ENCODE measurements at regions not wholly inside any gene's neighbourhood (a gene's known extent, or its start where the extent isn't known, plus 50 kb on each side); places are given as distances from the start of the nearest gene placed in this dataset.

- Mint-ChIP-seq H3K27ac (peak overlapping the region in 2 of 7 donors; percentile 24 to 57), H3K4me1 (peaks cover 28% of the 10 kb centered on the region), H3K36me3 (no peaks in the 10 kb centered on the region), H3K4me3 (no peak overlapping the region), H3K27me3 (ENCODE audit: low read depth in 3 of 3) (peaks cover 0 to 2% (median 0%) of the 10 kb centered on the region in 3 donors), H3K9me3 (no peaks in the 10 kb centered on the region)
- Histone ChIP-seq H3K4me1 (ENCODE audit: control insufficient read depth in 1 of 2, insufficient read depth in 2 of 2, low read length in 2 of 2) (peaks cover 14 to 17% of the 10 kb centered on the region in 2 donors), H3K36me3 (replicated peaks in 1 of 2; ENCODE audit: control insufficient read depth in 1 of 2, insufficient read depth in 2 of 2, low read length in 2 of 2) (no peaks in the 10 kb centered on the region), H3K4me2 (replicated peaks; ENCODE audit: extremely low read depth, low read length, poor library complexity, severe bottlenecking) (no peak overlapping the region), H3K4me3 (replicated peaks in 1 of 3; ENCODE audit: low read depth in 2 of 3, low read length in 3 of 3) (no peak overlapping the region), H4K20me1 (ENCODE audit: insufficient read depth, low read length) (no peaks in the 10 kb centered on the region), H3K27ac (ENCODE audit: low read depth in 1 of 2, low read length in 2 of 2) (no peak overlapping the region), H2AFZ (ENCODE audit: insufficient read depth, low read depth, low read length, poor library complexity, severe bottlenecking) (no peak overlapping the region), H3K9me3 (replicated peaks in 1 of 2; ENCODE audit: control insufficient read depth in 1 of 2, insufficient read depth in 1 of 2, low read length in 2 of 2) (no peaks in the 10 kb centered on the region), H3K79me2 (ENCODE audit: insufficient read depth, low read length) (no peaks in the 10 kb centered on the region), H3K9ac (ENCODE audit: insufficient read depth, low read length, poor library complexity, severe bottlenecking) (no peak overlapping the region), H3K27me3 (ENCODE audit: control insufficient read depth in 2 of 2, insufficient read depth in 2 of 2, low read length in 2 of 2) (no peaks in the 10 kb centered on the region)
- DNase-seq, result no peak
- TF ChIP-seq, protein P1, sequence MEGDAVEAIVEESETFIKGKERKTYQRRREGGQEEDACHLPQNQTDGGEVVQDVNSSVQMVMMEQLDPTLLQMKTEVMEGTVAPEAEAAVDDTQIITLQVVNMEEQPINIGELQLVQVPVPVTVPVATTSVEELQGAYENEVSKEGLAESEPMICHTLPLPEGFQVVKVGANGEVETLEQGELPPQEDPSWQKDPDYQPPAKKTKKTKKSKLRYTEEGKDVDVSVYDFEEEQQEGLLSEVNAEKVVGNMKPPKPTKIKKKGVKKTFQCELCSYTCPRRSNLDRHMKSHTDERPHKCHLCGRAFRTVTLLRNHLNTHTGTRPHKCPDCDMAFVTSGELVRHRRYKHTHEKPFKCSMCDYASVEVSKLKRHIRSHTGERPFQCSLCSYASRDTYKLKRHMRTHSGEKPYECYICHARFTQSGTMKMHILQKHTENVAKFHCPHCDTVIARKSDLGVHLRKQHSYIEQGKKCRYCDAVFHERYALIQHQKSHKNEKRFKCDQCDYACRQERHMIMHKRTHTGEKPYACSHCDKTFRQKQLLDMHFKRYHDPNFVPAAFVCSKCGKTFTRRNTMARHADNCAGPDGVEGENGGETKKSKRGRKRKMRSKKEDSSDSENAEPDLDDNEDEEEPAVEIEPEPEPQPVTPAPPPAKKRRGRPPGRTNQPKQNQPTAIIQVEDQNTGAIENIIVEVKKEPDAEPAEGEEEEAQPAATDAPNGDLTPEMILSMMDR (IDR thresholded peaks at IDR 0.05), result no peak
- intact Hi-C loops (cut with micrococcal nuclease), result no loop called here
- WGBS (ENCODE audit: insufficient coverage), result no CpG with 5 or more reads among the region's 6 CpGs
Observed at GRCh38 chr6:89028774-89029173, 51.8 kb upstream of the PNRC1 start.

- H4K20me1 ChIP-seq (ENCODE audit: insufficient read depth, low read length), result no peaks in the 10 kb centered on the region
- 0% methylated on average over 2 of the region's 2 CpGs for WGBS (ENCODE audit: insufficient coverage)
- intact Hi-C loops (cut with micrococcal nuclease), result no loop called here
- TF ChIP-seq, protein P1 (IDR thresholded peaks at IDR 0.05), result no peak
- Mint-ChIP-seq H3K9me3 (peaks cover 0 to 3% (median 0%) of the 10 kb centered on the region in 7 donors), H3K4me3 (no peak overlapping the region), H3K36me3 (no peaks in the 10 kb centered on the region), H3K27me3 (ENCODE audit: low read depth in 3 of 3) (peaks cover 0 to 2% (median 0%) of the 10 kb centered on the region in 3 donors), H3K4me1 (peaks cover 28% of the 10 kb centered on the region), H3K27ac (peak overlapping the region in 2 of 7 donors; percentile 1 to 51)
- H3K27me3 ChIP-seq (ENCODE audit: control insufficient read depth in 2 of 2, insufficient read depth in 2 of 2, low read length in 2 of 2), result no peaks in the 10 kb centered on the region
- H3K9ac ChIP-seq (ENCODE audit: insufficient read depth, low read length, poor library complexity, severe bottlenecking), result no peak overlapping the region
- no peaks in the 10 kb centered on the region for H3K36me3 ChIP-seq (replicated peaks in 1 of 2; ENCODE audit: control insufficient read depth in 1 of 2, insufficient read depth in 2 of 2, low read length in 2 of 2)
- no peaks in the 10 kb centered on the region for H3K79me2 ChIP-seq (ENCODE audit: insufficient read depth, low read length)
- no peak overlapping the region for H3K4me2 ChIP-seq (replicated peaks; ENCODE audit: extremely low read depth, low read length, poor library complexity, severe bottlenecking)
- H3K27ac ChIP-seq (ENCODE audit: low read depth in 1 of 2, low read length in 2 of 2), result no peak overlapping the region
- no peak overlapping the region for H3K4me3 ChIP-seq (replicated peaks in 1 of 3; ENCODE audit: low read depth in 2 of 3, low read length in 3 of 3)
- no peak overlapping the region for H2AFZ ChIP-seq (ENCODE audit: insufficient read depth, low read depth, low read length, poor library complexity, severe bottlenecking)
- no peak for DNase-seq
- H3K4me1 ChIP-seq (ENCODE audit: control insufficient read depth in 1 of 2, insufficient read depth in 2 of 2, low read length in 2 of 2), result peaks cover 15 to 18% of the 10 kb centered on the region in 2 donors
- no peaks in the 10 kb centered on the region for H3K9me3 ChIP-seq (replicated peaks in 1 of 2; ENCODE audit: control insufficient read depth in 1 of 2, insufficient read depth in 1 of 2, low read length in 2 of 2)
Observed at GRCh38 chr6:89027756-89028155, 52.8 kb upstream of the PNRC1 start.

All from CD14-positive monocyte (primary cell).